GM12865 (cell line): ENCODE measurements at regions not wholly inside any gene's neighbourhood (a gene's known extent, or its start where the extent isn't known, plus 50 kb on each side); places are given as distances from the start of the nearest gene placed in this dataset.

Experiments used
- DNase-seq: peaks from one replicate; pipeline ENCODE4 v3.0.0; 2010; ENCODE audit warnings: low read depth
- H3K4me3 ChIP-seq: 2 replicates; pipeline ENCODE4 v1.5.1; 2011; ENCODE audit warnings: mild to moderate bottlenecking, low read depth, low read length, control low read depth
- CTCF ChIP-seq: IDR thresholded peaks from 2 replicates; pipeline ENCODE4 v1.5.1; 2011; ENCODE audit warnings: low read length, control low read depth, low read depth, inconsistent platforms; ENCODE audit not compliant: insufficient read depth; ENCODE audit errors: missing control alignments

DNA sequence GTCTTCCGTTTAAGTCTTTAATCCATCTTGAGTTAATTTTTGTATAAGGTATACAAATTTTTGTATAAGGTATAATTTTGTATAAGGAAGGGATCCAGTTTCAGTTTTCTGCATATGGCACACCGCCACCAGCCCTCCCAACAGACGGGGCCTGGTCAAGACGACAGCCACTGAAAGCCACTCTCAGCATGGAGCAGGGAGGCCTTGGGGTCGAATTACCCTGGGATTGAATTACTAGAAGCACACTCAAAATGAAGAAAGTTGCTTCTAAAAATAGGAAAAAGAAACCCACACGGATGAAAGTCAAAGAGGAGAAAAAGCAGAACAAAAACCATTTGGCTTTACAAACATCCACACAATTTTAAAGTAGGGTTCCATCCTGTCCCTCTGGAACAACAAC lies 586.2 kb upstream of the ADAMTS16 start:
- no peak for DNase-seq
- H3K4me3 ChIP-seq: no peak overlapping the region
- no peak for TF ChIP-seq CTCF

DNA sequence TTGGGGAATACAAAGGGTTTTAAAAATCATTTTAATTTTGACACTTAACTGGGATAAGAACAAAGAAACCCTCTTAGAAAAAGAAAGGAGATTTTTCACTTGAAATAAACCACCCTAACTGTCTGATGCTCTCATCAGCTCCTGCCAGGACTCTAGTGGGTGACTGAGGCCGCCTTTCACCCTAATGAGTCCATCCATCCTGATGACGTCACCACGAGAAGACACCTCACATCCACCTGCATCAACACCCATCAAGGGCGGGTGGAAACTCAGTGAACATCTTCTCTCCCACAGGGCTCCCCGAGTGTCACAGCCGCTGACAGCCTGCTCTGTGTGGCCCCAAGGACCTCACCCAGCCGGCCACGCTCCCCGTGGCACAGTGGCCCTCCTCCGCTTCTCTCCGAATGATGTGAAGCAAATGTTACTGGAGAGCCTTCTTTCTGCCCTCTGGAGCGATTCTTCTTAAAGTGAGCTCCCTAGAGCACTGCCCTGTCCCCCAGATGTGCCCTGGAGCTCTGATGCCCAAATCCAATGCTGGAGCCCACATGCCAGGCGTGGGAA lies 584.3 kb upstream of the ADAMTS16 start:
- TF ChIP-seq CTCF: no peak
- H3K4me3 ChIP-seq: no peak overlapping the region
- no peak for DNase-seq

- TF ChIP-seq CTCF: no peak
- no peak for DNase-seq
- no peak overlapping the region for H3K4me3 ChIP-seq
Observed at GRCh38 chr5:4561403-4561802, 578.7 kb upstream of the ADAMTS16 start.

- no peak for TF ChIP-seq CTCF
- DNase-seq: no peak
Observed at GRCh38 chr5:4563400-4563799, 576.7 kb upstream of the ADAMTS16 start.

DNA sequence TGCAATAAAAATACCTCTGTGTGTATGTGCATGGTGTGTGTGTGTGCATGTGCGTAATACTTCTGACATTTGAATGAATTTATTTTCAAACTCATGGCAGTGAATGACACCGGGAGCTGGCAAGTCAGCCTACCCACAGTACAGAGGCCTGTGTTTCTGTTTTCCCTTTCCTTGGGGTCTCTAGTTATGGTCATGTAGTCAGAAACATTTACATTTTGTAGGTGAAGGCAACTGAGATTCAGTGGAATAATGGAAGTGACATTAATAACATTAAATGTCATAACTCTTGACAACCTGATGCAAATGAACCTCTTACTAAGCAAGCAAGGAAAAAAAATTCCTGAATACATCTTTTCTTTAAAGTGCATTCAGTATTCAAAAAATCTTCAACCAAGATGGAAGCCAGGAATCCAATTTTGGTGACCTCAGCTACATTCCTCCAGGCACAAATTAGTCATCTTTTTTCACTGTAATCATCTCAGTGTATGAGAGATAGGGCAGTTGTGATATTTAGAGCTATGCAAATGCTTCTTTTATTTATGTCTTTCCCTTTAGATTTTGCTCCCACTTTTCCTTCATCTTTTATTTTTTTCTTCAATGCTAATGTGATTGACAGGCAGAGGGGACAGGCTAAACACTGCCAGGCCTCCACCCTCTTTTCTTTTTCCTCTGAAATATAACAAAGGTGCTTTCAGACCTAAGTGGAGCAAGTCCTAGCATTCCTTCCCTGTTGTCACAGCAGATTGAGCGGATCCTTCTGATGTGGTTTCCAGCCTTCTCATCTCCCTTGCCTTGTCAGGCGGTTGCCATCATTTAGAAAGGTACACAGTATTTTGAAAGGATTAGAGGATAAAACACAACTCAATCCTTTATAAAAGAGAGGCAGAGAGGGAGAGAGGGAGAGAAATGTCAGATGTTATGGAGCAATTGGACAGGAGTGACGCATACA lies 569.8 kb upstream of the ADAMTS16 start:
- no peak for DNase-seq
- H3K4me3 ChIP-seq: no peak overlapping the region
- TF ChIP-seq CTCF: no peak

More at GRCh38 chr5:4563400-4563799, 576.7 kb upstream of the ADAMTS16 start:
- no peak overlapping the region for H3K4me3 ChIP-seq

GRCh38 chr5:4571248-4571948 lies 568.7 kb upstream of the ADAMTS16 start:
- H3K4me3 ChIP-seq: no peak overlapping the region
- no peak for DNase-seq
- TF ChIP-seq CTCF: no peak
